ENCODE measurements at regions not wholly inside any gene's neighbourhood (a gene's known extent, or its start where the extent isn't known, plus 50 kb on each side); places are given as distances from the start of the nearest gene placed in this dataset.

DNA sequence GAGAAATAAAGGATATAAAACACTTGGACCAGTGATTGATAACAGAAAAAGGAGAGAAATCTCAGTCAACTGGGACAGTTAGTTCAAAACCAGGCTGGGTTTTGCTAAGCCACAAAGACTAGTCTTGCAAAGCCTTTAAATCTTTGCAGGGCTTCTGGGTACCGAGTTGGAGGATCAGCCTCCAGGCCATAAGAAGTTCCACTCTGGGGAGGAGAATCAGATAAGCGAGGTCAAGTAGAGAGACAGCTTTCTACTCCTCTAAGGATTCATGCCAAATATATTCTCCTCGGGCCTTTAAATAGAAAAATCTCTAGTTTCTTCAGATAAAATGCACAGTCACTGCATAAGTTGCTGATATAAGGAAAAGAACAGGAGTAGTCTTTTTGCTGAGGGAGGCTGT, 92.7 kb downstream of the MFAP3L start:
- no CpG with 5 or more reads among the region's 3 CpGs for WGBS, 2 experiments (ENCODE audit: extremely low coverage in 2 of 2, insufficient read length in 1 of 2)
- Histone ChIP-seq H3K18ac (ENCODE audit: low read depth, low read length) (no peak overlapping the region), H3K27me3 (ENCODE audit: control insufficient read depth, insufficient read depth, low read length) (no peaks in the 10 kb centered on the region), H3K56ac (ENCODE audit: extremely low read depth, insufficient read depth, low read length) (no peak overlapping the region), H2AFZ (replicated peaks; ENCODE audit: low read length, poor library complexity) (no peak overlapping the region), H2BK20ac (ENCODE audit: low read depth, low read length) (no peak overlapping the region), H4K8ac (ENCODE audit: low read depth in 2 of 2, low read length in 2 of 2) (no peak overlapping the region), H3K4me2 (ENCODE audit: low read depth, low read length) (no peak overlapping the region), H3K4ac (ENCODE audit: low read depth, low read length) (no peak overlapping the region), H3K23ac (ENCODE audit: low read depth, low read length) (no peak overlapping the region), H2BK5ac (ENCODE audit: low read depth, low read length, poor library complexity, severe bottlenecking) (no peak overlapping the region), H3K36me3 (ENCODE audit: control insufficient read depth, insufficient read depth, low read length) (no peaks in the 10 kb centered on the region), H4K5ac (ENCODE audit: low read depth, low read length) (no peak overlapping the region), H3K4me3 (ENCODE audit: insufficient read depth, low read depth, low read length) (no peak overlapping the region), H3K9ac (ENCODE audit: low read depth, low read length) (no peak overlapping the region), H2AK5ac (ENCODE audit: low read depth, low read length) (no peak overlapping the region), H3K4me1 (ENCODE audit: control insufficient read depth, insufficient read depth, low read length) (no peaks in the 10 kb centered on the region), H2BK15ac (ENCODE audit: low read depth, low read length) (no peak overlapping the region), H4K20me1 (ENCODE audit: insufficient read depth, low read length) (no peaks in the 10 kb centered on the region), H3K14ac (replicated peaks; ENCODE audit: low read depth, low read length) (no peak overlapping the region), H3K27ac (ENCODE audit: insufficient read depth, low read length) (no peak overlapping the region), H3K9me1 (ENCODE audit: insufficient read depth, low read length) (no peaks in the 10 kb centered on the region), H2AK9ac (replicated peaks; ENCODE audit: low read depth, low read length, poor library complexity) (no peak overlapping the region), H4K91ac (ENCODE audit: insufficient read depth, low read depth, low read length) (no peak overlapping the region), H2BK120ac (ENCODE audit: low read depth, low read length) (no peak overlapping the region), H3K79me1 (ENCODE audit: low read depth in 1 of 2, low read length in 2 of 2) (no peaks in the 10 kb centered on the region), H3K9me3 (ENCODE audit: control insufficient read depth, insufficient read depth, low read length) (no peaks in the 10 kb centered on the region)
- TF ChIP-seq MAZ (IDR thresholded peaks at IDR 0.05; ENCODE audit: borderline replicate concordance, low read depth, low read length) (no peak), NFE2L2 (IDR thresholded peaks at IDR 0.05; ENCODE audit: low read depth, low read length) (peak; percentile 31; the same call in 1 of the 2 replicates)
- no TSS peak for BruUV-seq (replicated peaks)
- intact Hi-C loops (cut with micrococcal nuclease) (no loop called here), dilution Hi-C loops (cut with HindIII; ENCODE audit: low sequenced_read_pairs, unreplicated experiment) (no loop called here), in situ Hi-C loops (cut with MboI; ENCODE audit: low sequenced_read_pairs) (no loop called here)
- ATAC-seq (ENCODE audit: low read depth) (no peak), DNase-seq (no peak)
- ChIA-PET POLR2A (ENCODE audit: unreplicated experiment) (no interaction called here), CTCF (no interaction called here)

Data from IMR-90 (cell line).